ENCODE measurements at regions not wholly inside any gene's neighbourhood (a gene's known extent, or its start where the extent isn't known, plus 50 kb on each side); places are given as distances from the start of the nearest gene placed in this dataset.

- Mint-ChIP-seq H3K27ac (no peak overlapping the region), H3K9me3 (no peaks in the 10 kb centered on the region; a peak in 1 of 5 replicates), H3K27me3 (ENCODE audit: low read depth) (peaks cover 2% of the 10 kb centered on the region), H3K4me1 (peaks cover 24 to 30% of the 10 kb centered on the region in 2 experiments), H3K36me3 (ENCODE audit: insufficient read depth in 1 of 3, low read depth in 3 of 3) (no peaks in the 10 kb centered on the region), H3K4me3 (no peak overlapping the region)
- no peak overlapping the region for H4K91ac ChIP-seq (ENCODE audit: insufficient read length, low read depth, low read length)
- H3K56ac ChIP-seq (ENCODE audit: insufficient read length, low read depth, low read length) = no peak overlapping the region
- H3K4ac ChIP-seq (ENCODE audit: low read depth, low read length) = no peak overlapping the region
- no peak overlapping the region for H2AFZ ChIP-seq (ENCODE audit: low read length)
- no peak overlapping the region for H3T11ph ChIP-seq (ENCODE audit: low read length)
- no peak overlapping the region for H2BK120ac ChIP-seq (ENCODE audit: low read depth, low read length, poor library complexity, severe bottlenecking)
- no peak overlapping the region for H2BK12ac ChIP-seq (ENCODE audit: insufficient read length, low read depth, low read length)
- no peak overlapping the region for H3K14ac ChIP-seq (ENCODE audit: insufficient read depth, low read length)
- H3K27me3 ChIP-seq (ENCODE audit: insufficient read depth, low read length) = no peaks in the 10 kb centered on the region
- H2BK20ac ChIP-seq (ENCODE audit: low read depth, low read length, poor library complexity, severe bottlenecking) = no peak overlapping the region
- no peaks in the 10 kb centered on the region for H3K9me3 ChIP-seq (ENCODE audit: control insufficient read depth, low read depth, low read length)
- H3K27ac ChIP-seq (ENCODE audit: insufficient read length, low read depth, low read length) = no peak overlapping the region
- DNase-seq = no peak
- H3K4me2 ChIP-seq (ENCODE audit: insufficient read depth, insufficient read length, low read length) = no peak overlapping the region
- no peaks in the 10 kb centered on the region for H3K23me2 ChIP-seq (ENCODE audit: insufficient read length, low read depth, low read length, poor library complexity, severe bottlenecking)
- TF ChIP-seq CTCF (conservative IDR thresholded peaks at IDR 0.05) = no peak
- no CpG with 5 or more reads among the region's 2 CpGs for WGBS (ENCODE audit: extremely low coverage, insufficient read length, low lambda C conversion rate)
- no peaks in the 10 kb centered on the region for H3K79me1 ChIP-seq (ENCODE audit: insufficient read depth, low read depth, low read length, poor library complexity, severe bottlenecking)
- H4K8ac ChIP-seq (replicated peaks; ENCODE audit: insufficient read length, low read depth, low read length) = no peak overlapping the region
- H4K5ac ChIP-seq (ENCODE audit: insufficient read length, low read depth, low read length) = no peak overlapping the region
- H2BK5ac ChIP-seq (ENCODE audit: insufficient read length, low read length) = no peak overlapping the region
- no peak overlapping the region for H2BK15ac ChIP-seq (ENCODE audit: low read depth, low read length)
- H3K4me1 ChIP-seq (ENCODE audit: insufficient read depth, low read length) = peaks cover 1% of the 10 kb centered on the region; the same call in 1 of the 2 replicates
- H4K20me1 ChIP-seq (ENCODE audit: control insufficient read depth, insufficient read depth, insufficient read length) = no peaks in the 10 kb centered on the region
- no peak overlapping the region for H3K9ac ChIP-seq (ENCODE audit: extremely low read depth, insufficient read length, low read length)
- H3K18ac ChIP-seq (ENCODE audit: insufficient read length, low read depth, low read length) = no peak overlapping the region
- no peak overlapping the region for H3K23ac ChIP-seq (ENCODE audit: insufficient read length, low read depth, low read length)
- no peak overlapping the region for H2AK5ac ChIP-seq (ENCODE audit: insufficient read length, low read length)
- H3K79me2 ChIP-seq (ENCODE audit: insufficient read depth, low read length) = no peaks in the 10 kb centered on the region
These were observed 91.1 kb downstream of the MRPL14 start for GRCh38 chr6:44036196-44036595.
